Brain microvascular endothelial cell (primary cell): ENCODE measurements at regions not wholly inside any gene's neighbourhood (a gene's known extent, or its start where the extent isn't known, plus 50 kb on each side); places are given as distances from the start of the nearest gene placed in this dataset.

ENCODE experiments used
- DNase-seq: peaks from one replicate; pipeline ENCODE4 v3.0.0-alpha.2; 2020
- H3K27ac ChIP-seq: fragments of 250-450 bp; sonication (Bioruptor Pico); 2 replicates; pipeline ENCODE4 v1.5.1; 2020; ENCODE audit warnings: mild to moderate bottlenecking, moderate library complexity
- H3K27me3 ChIP-seq: fragments of 250-450 bp; sonication (Bioruptor Pico); replicated peaks from 2 replicates; pipeline ENCODE4 v1.5.1; 2020; ENCODE audit warnings: mild to moderate bottlenecking
- H3K36me3 ChIP-seq: fragments of 250-450 bp; sonication (Bioruptor Pico); replicated peaks from 2 replicates; pipeline ENCODE4 v1.5.1; 2020; ENCODE audit warnings: mild to moderate bottlenecking
- H3K4me3 ChIP-seq: 2 replicates; pipeline ENCODE4 v1.5.1; 2011; ENCODE audit warnings: low read depth, mild to moderate bottlenecking, control low read depth, low read length, moderate library complexity
- in situ Hi-C: cut with HindIII; loops from 2 replicates; pipeline ENCODE4 v1.10.0; 2017; ENCODE audit warnings: low sequenced_read_pairs, low pct_ligation_motif_present
- TF ChIP-seq, protein P1 (sequence below): IDR thresholded peaks from 2 replicates; pipeline ENCODE4 v1.5.1; 2011; ENCODE audit warnings: low read depth, mild to moderate bottlenecking, moderate library complexity, low read length, control low read depth, inconsistent platforms; ENCODE audit errors: missing control alignments

DNA sequence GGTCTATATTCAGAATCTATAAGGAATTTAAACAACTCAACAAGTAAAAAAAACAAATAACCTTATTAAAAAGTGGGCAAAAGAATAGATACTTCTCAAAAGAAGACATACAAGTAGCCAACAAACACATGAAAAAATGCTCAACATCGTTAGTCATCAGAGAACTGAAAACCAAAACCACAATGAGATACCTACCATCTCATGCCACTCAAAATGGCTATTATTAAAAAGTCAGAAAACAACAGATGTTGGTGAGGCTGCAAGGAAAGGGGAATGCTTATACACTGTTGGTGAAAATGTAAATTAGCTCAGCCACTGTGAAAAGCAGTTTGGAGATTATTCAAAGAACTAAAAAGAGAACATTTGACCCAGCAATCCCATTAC is 201.6 kb downstream of the QDPR start:
- DNase-seq = peak; percentile 21
- Histone ChIP-seq H3K36me3 (no peaks in the 10 kb centered on the region), H3K27me3 (no peaks in the 10 kb centered on the region), H3K4me3 (no peak overlapping the region), H3K27ac (no peak overlapping the region)
- in situ Hi-C loops = no loop called here
- TF ChIP-seq, protein P1, sequence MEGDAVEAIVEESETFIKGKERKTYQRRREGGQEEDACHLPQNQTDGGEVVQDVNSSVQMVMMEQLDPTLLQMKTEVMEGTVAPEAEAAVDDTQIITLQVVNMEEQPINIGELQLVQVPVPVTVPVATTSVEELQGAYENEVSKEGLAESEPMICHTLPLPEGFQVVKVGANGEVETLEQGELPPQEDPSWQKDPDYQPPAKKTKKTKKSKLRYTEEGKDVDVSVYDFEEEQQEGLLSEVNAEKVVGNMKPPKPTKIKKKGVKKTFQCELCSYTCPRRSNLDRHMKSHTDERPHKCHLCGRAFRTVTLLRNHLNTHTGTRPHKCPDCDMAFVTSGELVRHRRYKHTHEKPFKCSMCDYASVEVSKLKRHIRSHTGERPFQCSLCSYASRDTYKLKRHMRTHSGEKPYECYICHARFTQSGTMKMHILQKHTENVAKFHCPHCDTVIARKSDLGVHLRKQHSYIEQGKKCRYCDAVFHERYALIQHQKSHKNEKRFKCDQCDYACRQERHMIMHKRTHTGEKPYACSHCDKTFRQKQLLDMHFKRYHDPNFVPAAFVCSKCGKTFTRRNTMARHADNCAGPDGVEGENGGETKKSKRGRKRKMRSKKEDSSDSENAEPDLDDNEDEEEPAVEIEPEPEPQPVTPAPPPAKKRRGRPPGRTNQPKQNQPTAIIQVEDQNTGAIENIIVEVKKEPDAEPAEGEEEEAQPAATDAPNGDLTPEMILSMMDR = no peak

DNA sequence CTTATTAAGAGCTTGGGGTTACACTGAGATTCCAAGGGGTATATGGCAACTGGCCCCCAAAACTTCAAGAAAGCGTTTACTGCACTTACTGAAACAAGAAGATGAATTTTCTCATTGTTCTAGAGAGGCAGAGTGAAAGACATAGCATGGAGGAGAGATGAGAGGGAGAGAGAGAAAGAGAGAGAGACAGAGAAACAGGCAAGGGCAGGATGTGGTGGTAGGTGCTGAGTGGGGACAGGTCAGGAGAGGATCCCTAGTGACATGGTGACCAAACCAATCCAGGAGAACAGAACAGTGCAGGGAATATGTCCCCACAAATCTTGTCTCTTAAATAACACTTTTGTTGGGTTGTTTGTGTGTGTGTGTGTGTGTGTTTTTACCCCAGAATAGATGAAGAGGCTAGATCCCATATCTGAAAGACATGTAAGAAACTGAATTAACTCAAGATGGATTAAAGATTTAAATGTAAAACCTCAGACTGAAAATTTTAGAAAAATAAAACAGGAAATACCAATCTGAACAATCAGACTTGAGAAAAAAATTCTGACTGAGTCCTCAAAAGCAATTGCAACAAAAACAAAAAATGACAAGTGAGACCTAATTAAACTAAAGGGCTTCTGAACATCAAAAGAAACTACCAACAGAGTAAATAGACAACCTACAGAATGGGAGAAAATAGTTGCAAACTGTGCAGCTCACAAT is 202.2 kb downstream of the QDPR start:
- TF ChIP-seq, protein P1 = no peak
- in situ Hi-C loops = no loop called here

DNA sequence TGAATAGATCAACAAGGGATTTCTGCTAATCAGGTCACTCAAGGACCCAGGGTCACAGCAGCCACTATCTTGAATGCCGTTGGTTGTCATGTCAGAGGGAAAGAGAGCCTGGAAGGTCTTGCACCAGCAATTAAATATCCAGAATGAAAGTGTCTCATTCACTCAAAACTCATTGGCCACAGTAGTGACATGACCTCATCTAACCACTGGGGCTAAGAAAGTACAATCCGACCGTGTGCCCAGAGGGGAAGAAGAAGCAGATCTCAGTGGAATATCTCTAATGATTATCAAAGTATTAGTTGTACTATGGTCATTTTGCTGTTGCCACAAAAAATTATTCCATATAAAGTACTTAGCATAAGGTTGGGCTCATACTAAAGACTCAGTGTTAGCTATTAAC is 210.0 kb downstream of the QDPR start:
- Histone ChIP-seq H3K36me3 (no peaks in the 10 kb centered on the region), H3K27ac (no peak overlapping the region), H3K4me3 (no peak overlapping the region), H3K27me3 (no peaks in the 10 kb centered on the region)
- no peak for DNase-seq
- in situ Hi-C loops = no loop called here
- TF ChIP-seq, protein P1 = no peak

More for the DNA sequence above, 202.2 kb downstream of the QDPR start:
- no peaks in the 10 kb centered on the region for H3K36me3 ChIP-seq
- no peaks in the 10 kb centered on the region for H3K27me3 ChIP-seq
- H3K4me3 ChIP-seq = no peak overlapping the region
- no peak overlapping the region for H3K27ac ChIP-seq
- no peak for DNase-seq

DNA sequence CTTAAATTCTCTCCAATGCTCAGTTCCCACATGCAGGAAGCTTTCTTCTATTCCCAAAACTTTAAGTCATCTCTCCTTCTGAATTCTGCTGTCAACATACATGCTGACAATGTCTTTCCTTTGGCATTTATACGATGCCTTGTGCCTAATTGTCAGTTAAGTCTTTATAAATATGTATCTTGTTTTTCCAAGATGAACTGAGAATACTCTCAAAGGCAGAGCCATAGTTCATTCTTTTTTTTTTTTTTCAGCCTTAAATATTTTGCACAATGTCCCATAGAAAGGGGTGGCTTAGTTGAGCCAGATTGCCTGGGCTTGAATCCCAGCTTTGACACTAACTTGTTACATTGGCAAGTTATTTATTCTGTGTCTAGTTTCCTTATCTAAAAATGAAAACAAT is 210.6 kb downstream of the QDPR start:
- DNase-seq = no peak
- in situ Hi-C loops = no loop called here
- no peak overlapping the region for H3K4me3 ChIP-seq
- H3K27me3 ChIP-seq = no peaks in the 10 kb centered on the region
- H3K27ac ChIP-seq = no peak overlapping the region
- H3K36me3 ChIP-seq = no peaks in the 10 kb centered on the region
- TF ChIP-seq, protein P1 = no peak

DNA sequence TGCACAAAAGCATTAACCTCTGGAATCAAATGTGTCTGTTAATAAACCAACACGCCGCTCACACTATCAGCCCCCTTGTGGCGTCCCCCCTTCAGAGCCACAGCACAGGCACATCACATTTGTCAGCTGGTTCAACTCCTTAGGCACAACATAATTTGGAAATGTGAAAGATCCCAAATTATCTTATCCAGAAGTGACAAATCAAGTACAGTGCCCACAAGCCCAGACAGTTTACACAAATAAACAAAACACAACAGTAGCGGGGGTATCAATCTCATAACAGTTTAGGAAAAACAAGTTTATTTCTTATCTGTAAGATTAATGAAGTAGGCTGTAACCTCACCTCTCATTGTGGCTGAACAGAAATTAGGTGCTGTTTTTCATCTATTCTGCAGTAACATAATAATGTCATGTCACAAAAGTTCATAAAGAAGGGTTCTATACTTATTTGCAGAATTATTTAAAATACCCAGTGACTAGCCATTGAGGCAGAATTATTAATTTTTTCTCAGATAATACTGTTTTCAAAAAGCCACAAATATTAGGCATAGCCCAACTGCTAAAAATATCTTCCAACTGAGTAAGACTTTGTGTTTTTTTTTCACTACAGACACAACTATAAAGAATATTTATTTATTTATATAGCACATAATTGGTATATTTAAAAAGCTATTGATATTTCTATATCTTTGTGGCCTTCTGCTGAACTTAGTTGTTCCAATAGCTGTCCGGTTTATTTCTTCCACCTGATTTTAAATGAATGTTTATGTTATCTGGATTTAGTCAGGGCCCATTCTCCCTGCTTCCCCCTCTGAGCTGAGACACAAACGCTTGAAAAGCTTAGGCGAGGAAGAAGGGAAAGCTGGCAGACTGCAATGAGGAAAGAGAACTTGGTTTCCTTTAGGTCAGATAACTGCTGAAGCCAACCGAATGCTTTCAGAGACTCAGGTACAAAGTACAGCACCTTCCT is 214.7 kb downstream of the QDPR start:
- H3K4me3 ChIP-seq = no peak overlapping the region
- TF ChIP-seq, protein P1 = no peak
- in situ Hi-C loops = no loop called here
- DNase-seq = no peak
- no peak overlapping the region for H3K27ac ChIP-seq
- H3K27me3 ChIP-seq = no peaks in the 10 kb centered on the region
- H3K36me3 ChIP-seq = no peaks in the 10 kb centered on the region
